ENCODE measurements at regions not wholly inside any gene's neighbourhood (a gene's known extent, or its start where the extent isn't known, plus 50 kb on each side); places are given as distances from the start of the nearest gene placed in this dataset.
"Not testable (repeated sequence)": the region's sequence is repeated elsewhere in the genome, so short reads cannot be mapped to it uniquely, and the experiment has no call there.

DNA sequence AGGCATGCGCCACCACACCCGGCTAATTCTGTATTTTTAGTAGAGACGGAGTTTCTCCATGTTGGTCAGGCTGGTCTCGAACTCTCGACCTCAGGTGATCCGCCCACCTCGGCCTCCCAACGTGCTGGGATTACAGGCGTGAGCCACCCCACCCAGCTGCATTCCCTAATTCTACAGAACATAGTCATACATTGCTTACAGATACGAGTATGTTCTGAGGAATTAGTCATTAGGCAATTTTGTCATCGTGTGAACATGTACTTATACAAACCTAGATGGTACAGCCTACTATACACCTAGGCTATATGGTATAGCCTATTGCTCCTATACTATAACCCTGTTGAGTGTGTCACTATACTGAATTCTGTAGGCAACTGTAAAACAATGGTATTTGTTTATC, 353.4 kb upstream of the PSMD7 start:
- H3K4me1 ChIP-seq (ENCODE audit: control insufficient read depth, insufficient read depth, low read length); H4K5ac ChIP-seq (ENCODE audit: low read depth, low read length); dilution Hi-C loops (cut with HindIII; ENCODE audit: low sequenced_read_pairs, unreplicated experiment); H4K8ac ChIP-seq (ENCODE audit: low read depth in 2 of 2, low read length in 2 of 2); BruUV-seq (replicated peaks); DNase-seq; H4K91ac ChIP-seq (ENCODE audit: insufficient read depth, low read depth, low read length); H3K9ac ChIP-seq (ENCODE audit: low read depth, low read length); H2BK120ac ChIP-seq (ENCODE audit: low read depth, low read length); H3K27me3 ChIP-seq (ENCODE audit: control insufficient read depth, insufficient read depth, low read length); H3K9me1 ChIP-seq (ENCODE audit: insufficient read depth, low read length); H3K4me2 ChIP-seq (ENCODE audit: low read depth, low read length); H4K20me1 ChIP-seq (ENCODE audit: insufficient read depth, low read length); H2BK20ac ChIP-seq (ENCODE audit: low read depth, low read length); H3K23ac ChIP-seq (ENCODE audit: low read depth, low read length); H3K36me3 ChIP-seq (ENCODE audit: control insufficient read depth, insufficient read depth, low read length); H2AK5ac ChIP-seq (ENCODE audit: low read depth, low read length); CTCF ChIA-PET; H3K27ac ChIP-seq (ENCODE audit: insufficient read depth, low read length); H2AFZ ChIP-seq (replicated peaks; ENCODE audit: low read length, poor library complexity); H3K9me3 ChIP-seq (ENCODE audit: control insufficient read depth, insufficient read depth, low read length); in situ Hi-C loops (cut with MboI; ENCODE audit: low sequenced_read_pairs); H3K79me1 ChIP-seq (ENCODE audit: low read depth in 1 of 2, low read length in 2 of 2); H3K4ac ChIP-seq (ENCODE audit: low read depth, low read length); H3K56ac ChIP-seq (ENCODE audit: extremely low read depth, insufficient read depth, low read length); H3K14ac ChIP-seq (replicated peaks; ENCODE audit: low read depth, low read length); H3K18ac ChIP-seq (ENCODE audit: low read depth, low read length); ATAC-seq (ENCODE audit: low read depth); H2AK9ac ChIP-seq (replicated peaks; ENCODE audit: low read depth, low read length, poor library complexity); H2BK5ac ChIP-seq (ENCODE audit: low read depth, low read length, poor library complexity, severe bottlenecking); H3K4me3 ChIP-seq (ENCODE audit: insufficient read depth, low read depth, low read length); H2BK15ac ChIP-seq (ENCODE audit: low read depth, low read length); POLR2A ChIA-PET (ENCODE audit: unreplicated experiment); intact Hi-C loops (cut with micrococcal nuclease): not testable (repeated sequence)
- no CpG with 5 or more reads among the region's 11 CpGs for WGBS, 2 experiments (ENCODE audit: extremely low coverage in 2 of 2, insufficient read length in 1 of 2)

DNA sequence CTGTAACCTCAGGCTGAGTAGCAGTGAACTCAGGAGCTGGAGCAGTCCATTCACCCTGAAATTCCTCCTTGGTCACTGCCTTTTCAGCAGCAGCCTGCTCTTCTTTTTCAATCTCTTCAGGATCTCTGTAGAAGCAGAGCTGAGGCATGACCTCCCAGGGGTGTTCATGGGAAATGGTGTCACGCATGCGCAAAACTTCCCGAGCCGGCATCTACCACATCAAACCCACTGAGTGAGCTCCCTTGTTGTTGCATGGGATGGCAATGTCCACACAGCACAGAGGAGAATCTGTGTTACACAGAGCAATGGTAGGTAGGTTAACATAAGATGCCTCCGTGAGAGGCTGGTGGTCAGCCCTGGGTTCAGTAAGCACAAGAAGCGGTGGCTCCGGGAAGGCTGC, 355.8 kb upstream of the PSMD7 start:
- H2BK15ac ChIP-seq (ENCODE audit: low read depth, low read length); H3K14ac ChIP-seq (replicated peaks; ENCODE audit: low read depth, low read length); in situ Hi-C loops (cut with MboI; ENCODE audit: low sequenced_read_pairs); H3K79me1 ChIP-seq (ENCODE audit: low read depth in 1 of 2, low read length in 2 of 2); H3K27ac ChIP-seq (ENCODE audit: insufficient read depth, low read length); H2AFZ ChIP-seq (replicated peaks; ENCODE audit: low read length, poor library complexity); H3K56ac ChIP-seq (ENCODE audit: extremely low read depth, insufficient read depth, low read length); H3K23ac ChIP-seq (ENCODE audit: low read depth, low read length); H2AK9ac ChIP-seq (replicated peaks; ENCODE audit: low read depth, low read length, poor library complexity); H3K18ac ChIP-seq (ENCODE audit: low read depth, low read length); dilution Hi-C loops (cut with HindIII; ENCODE audit: low sequenced_read_pairs, unreplicated experiment); H3K4me2 ChIP-seq (ENCODE audit: low read depth, low read length); H3K4ac ChIP-seq (ENCODE audit: low read depth, low read length); H4K20me1 ChIP-seq (ENCODE audit: insufficient read depth, low read length); H2BK20ac ChIP-seq (ENCODE audit: low read depth, low read length); intact Hi-C loops (cut with micrococcal nuclease); H3K4me1 ChIP-seq (ENCODE audit: control insufficient read depth, insufficient read depth, low read length); H3K9me1 ChIP-seq (ENCODE audit: insufficient read depth, low read length); DNase-seq; H2BK5ac ChIP-seq (ENCODE audit: low read depth, low read length, poor library complexity, severe bottlenecking); H4K5ac ChIP-seq (ENCODE audit: low read depth, low read length); H3K9me3 ChIP-seq (ENCODE audit: control insufficient read depth, insufficient read depth, low read length); H3K9ac ChIP-seq (ENCODE audit: low read depth, low read length); POLR2A ChIA-PET (ENCODE audit: unreplicated experiment); H3K36me3 ChIP-seq (ENCODE audit: control insufficient read depth, insufficient read depth, low read length); H2BK120ac ChIP-seq (ENCODE audit: low read depth, low read length); H4K91ac ChIP-seq (ENCODE audit: insufficient read depth, low read depth, low read length); BruUV-seq (replicated peaks); H3K27me3 ChIP-seq (ENCODE audit: control insufficient read depth, insufficient read depth, low read length); H3K4me3 ChIP-seq (ENCODE audit: insufficient read depth, low read depth, low read length); H2AK5ac ChIP-seq (ENCODE audit: low read depth, low read length); H4K8ac ChIP-seq (ENCODE audit: low read depth in 2 of 2, low read length in 2 of 2); ATAC-seq (ENCODE audit: low read depth): not testable (repeated sequence)
- CTCF ChIA-PET: interaction anchor here (0.6 kb wide), 1 partner anchor 15 kb away, joined by 7 read pairs; no protein-coding TSS in a partner anchor
- 84% methylated on average over 3 of the region's 7 CpGs; no CpG with 5 or more reads in 1 of the 2 experiments for WGBS, 2 experiments (ENCODE audit: extremely low coverage in 2 of 2, insufficient read length in 1 of 2)
